ENCODE measurements at regions not wholly inside any gene's neighbourhood (a gene's known extent, or its start where the extent isn't known, plus 50 kb on each side); places are given as distances from the start of the nearest gene placed in this dataset.

DNA sequence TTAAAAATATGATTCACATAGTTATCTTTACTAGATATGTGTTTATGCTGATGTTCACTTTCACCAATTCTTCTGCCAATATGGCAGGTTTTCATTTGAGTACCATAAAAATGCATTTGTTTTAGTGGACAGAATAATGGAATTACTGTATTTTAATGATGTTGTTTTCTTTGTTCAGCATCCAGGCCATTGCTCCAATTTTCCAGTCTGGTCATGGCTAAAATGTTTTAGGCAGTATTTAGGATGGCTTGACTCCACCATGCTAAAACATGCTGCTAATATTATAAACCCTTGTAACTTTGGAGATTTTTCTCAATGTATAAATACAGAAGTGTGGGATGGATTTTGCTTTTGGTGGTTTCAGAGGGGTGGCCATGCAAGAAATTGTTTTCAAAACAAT lies 273.0 kb upstream of the RPS23 start:
- Histone ChIP-seq H3K4me3 (ENCODE audit: low read depth, low read length) (no peak overlapping the region), H3K27me3 (ENCODE audit: insufficient read depth, low read depth, severe bottlenecking) (no peaks in the 10 kb centered on the region), H3K27ac (no peak overlapping the region), H3K9me3 (ENCODE audit: severe bottlenecking) (no peaks in the 10 kb centered on the region), H3K36me3 (no peaks in the 10 kb centered on the region)
- no peak for DNase-seq
- TF ChIP-seq, protein P1, sequence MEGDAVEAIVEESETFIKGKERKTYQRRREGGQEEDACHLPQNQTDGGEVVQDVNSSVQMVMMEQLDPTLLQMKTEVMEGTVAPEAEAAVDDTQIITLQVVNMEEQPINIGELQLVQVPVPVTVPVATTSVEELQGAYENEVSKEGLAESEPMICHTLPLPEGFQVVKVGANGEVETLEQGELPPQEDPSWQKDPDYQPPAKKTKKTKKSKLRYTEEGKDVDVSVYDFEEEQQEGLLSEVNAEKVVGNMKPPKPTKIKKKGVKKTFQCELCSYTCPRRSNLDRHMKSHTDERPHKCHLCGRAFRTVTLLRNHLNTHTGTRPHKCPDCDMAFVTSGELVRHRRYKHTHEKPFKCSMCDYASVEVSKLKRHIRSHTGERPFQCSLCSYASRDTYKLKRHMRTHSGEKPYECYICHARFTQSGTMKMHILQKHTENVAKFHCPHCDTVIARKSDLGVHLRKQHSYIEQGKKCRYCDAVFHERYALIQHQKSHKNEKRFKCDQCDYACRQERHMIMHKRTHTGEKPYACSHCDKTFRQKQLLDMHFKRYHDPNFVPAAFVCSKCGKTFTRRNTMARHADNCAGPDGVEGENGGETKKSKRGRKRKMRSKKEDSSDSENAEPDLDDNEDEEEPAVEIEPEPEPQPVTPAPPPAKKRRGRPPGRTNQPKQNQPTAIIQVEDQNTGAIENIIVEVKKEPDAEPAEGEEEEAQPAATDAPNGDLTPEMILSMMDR (IDR thresholded peaks at IDR 0.05; ENCODE audit: low read depth, low read length), result no peak

DNA sequence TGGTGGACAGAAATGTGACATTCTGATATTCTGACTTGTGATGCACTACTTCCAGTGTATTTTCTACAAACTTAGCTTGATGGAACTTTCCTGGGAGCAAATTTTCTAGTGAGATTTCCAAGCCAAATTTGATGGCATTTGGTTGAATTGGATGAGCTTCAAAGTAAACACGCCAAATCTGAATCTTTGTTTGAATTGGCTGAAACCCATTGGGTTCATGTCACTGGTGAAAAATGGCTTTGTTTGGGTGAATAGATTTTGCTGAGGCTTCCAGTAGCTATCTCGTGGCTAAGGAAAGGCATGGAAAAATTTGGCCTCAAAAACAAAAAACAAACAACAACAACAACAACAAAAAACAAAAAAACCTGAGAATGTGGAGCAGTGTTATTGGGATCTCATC lies 271.1 kb upstream of the RPS23 start:
- DNase-seq, result no peak
- Histone ChIP-seq H3K4me3 (ENCODE audit: low read depth, low read length) (no peak overlapping the region), H3K36me3 (no peaks in the 10 kb centered on the region), H3K9me3 (ENCODE audit: severe bottlenecking) (no peaks in the 10 kb centered on the region), H3K27me3 (ENCODE audit: insufficient read depth, low read depth, severe bottlenecking) (no peaks in the 10 kb centered on the region), H3K27ac (no peak overlapping the region)
- TF ChIP-seq, protein P1 (IDR thresholded peaks at IDR 0.05; ENCODE audit: low read depth, low read length), result no peak

DNA sequence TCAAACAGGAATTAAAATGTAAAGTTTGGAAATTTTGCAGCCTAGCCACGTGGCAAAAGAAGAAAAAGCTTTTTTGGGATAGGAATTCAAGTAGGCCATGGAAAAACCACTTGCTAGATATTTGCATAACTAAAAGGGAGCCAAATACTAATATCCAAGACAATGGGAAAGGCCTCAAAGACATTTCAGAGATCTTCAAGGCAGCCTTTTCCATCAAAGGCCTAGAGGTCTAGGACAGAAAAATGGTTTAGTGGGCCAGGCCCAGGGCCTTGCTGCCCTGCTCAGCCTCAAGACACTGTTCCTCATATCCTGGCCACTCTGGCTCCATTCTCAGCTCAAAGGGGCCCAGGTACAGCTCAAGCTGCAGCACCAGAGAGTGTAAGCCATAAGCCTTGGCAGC lies 265.9 kb upstream of the RPS23 start:
- TF ChIP-seq, protein P1 (IDR thresholded peaks at IDR 0.05; ENCODE audit: low read depth, low read length), result no peak

DNA sequence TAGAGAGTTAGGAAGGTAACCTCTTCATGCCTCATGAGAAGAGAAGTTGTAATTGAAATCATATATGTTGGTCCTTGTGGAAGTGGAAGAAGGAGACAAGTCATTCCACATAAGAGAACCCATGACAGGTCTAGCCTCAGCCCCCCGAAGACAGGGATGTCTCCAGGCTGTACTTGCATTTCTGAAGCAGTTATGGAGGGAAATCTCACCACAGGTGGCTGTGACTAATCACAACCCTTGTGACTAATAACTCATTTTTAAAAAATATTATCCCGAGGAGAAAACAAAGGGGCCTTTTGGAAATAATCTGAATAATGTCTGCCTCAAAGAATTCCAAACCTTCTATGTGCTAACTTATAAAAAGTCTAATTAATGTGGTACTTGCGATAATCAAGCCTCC lies 262.1 kb upstream of the RPS23 start:
- no peaks in the 10 kb centered on the region for H3K27me3 ChIP-seq (ENCODE audit: insufficient read depth, low read depth, severe bottlenecking)
- no peak for DNase-seq
- no peak overlapping the region for H3K4me3 ChIP-seq (ENCODE audit: low read depth, low read length)
- TF ChIP-seq, protein P1 (IDR thresholded peaks at IDR 0.05; ENCODE audit: low read depth, low read length), result no peak
- H3K36me3 ChIP-seq, result no peaks in the 10 kb centered on the region
- no peaks in the 10 kb centered on the region for H3K9me3 ChIP-seq (ENCODE audit: severe bottlenecking)
- no peak overlapping the region for H3K27ac ChIP-seq

More for the DNA sequence above, 265.9 kb upstream of the RPS23 start:
- DNase-seq, result no peak
- Histone ChIP-seq H3K27ac (no peak overlapping the region), H3K27me3 (ENCODE audit: insufficient read depth, low read depth, severe bottlenecking) (no peaks in the 10 kb centered on the region), H3K4me3 (ENCODE audit: low read depth, low read length) (no peak overlapping the region), H3K9me3 (ENCODE audit: severe bottlenecking) (no peaks in the 10 kb centered on the region), H3K36me3 (no peaks in the 10 kb centered on the region)

DNA sequence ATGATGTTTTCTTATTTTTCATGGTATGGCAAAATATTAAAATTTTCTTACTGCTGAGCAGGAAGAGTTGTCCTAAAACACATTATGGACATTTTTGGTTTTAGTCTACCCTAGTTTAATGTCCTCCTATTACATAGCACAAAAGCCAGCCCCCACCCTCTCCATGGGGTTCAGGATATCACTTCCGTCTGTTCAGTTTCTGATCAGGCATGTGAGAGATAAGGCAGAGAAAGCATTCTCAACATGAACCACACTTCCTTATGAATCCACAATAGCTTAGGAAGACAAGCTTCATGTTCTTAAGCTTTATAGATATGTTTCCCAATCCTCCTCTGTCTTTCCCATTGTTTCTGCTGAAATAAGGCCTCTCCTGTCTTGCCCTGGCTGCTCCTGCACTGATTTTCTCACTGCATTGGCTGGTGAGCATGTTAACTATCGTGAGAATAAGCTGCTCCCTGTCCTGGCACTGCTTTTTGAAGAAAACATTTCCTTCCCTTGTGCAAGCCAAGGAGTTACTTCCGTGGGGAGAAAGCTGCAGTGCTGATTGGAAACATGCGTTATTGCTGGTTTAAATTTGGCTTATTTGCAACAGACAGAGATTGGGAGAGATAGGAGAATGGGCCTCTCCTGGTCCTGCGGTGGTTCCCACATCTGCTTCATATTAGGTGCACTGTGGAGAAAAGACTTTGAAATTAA lies 260.3 kb upstream of the RPS23 start:
- Histone ChIP-seq H3K27ac (no peak overlapping the region), H3K27me3 (ENCODE audit: insufficient read depth, low read depth, severe bottlenecking) (no peaks in the 10 kb centered on the region), H3K36me3 (no peaks in the 10 kb centered on the region), H3K9me3 (ENCODE audit: severe bottlenecking) (no peaks in the 10 kb centered on the region), H3K4me3 (ENCODE audit: low read depth, low read length) (no peak overlapping the region)
- DNase-seq, result no peak
- TF ChIP-seq, protein P1 (IDR thresholded peaks at IDR 0.05; ENCODE audit: low read depth, low read length), result no peak

Measured in WERI-Rb-1 (cell line).